ENCODE measurements at regions not wholly inside any gene's neighbourhood (a gene's known extent, or its start where the extent isn't known, plus 50 kb on each side); places are given as distances from the start of the nearest gene placed in this dataset.
A peak's percentile ranks its signal among the peaks of the same experiment; 100 is the strongest.

DNA sequence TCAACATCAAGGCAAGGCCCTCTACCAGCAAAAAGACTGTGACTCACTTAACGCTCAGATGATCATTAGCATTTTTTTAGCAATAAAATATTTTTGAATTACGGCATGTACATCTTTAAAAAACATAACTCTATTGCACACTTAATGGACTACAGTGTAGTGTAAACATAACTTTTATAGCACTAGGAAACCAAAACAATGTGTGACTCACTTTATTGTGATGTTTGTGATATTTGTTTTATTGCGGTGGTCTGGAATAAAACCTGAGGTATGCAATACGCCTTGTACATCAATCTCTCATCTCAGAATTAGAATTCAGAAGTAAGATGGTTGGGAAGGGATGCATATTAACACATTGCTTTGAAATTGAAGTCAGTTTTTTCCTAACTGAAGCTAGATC, 106.9 kb upstream of the PTCH1 start:
- peak; percentile 31 for DNase-seq (ENCODE audit: low read depth, low spot score)

DNA sequence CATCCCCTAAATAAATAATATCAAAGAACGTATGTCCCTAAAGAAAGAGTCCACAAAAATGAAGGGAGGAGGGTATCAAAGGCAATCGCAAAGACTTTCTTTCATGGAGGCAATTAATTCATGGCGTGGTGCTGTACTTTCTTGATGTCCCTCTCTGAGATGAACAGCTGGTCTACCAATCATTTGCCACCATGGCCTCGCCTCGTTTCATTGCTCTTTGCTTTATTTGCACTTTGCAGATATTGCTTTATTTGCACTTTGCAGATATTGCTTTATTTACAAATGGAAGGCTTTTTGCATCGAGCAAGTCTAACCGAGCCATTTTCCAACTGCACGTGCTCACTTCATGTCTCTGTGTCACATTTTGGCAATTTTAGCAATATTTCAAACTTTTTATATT, 104.0 kb upstream of the PTCH1 start:
- no peak for DNase-seq (ENCODE audit: low read depth, low spot score)

DNA sequence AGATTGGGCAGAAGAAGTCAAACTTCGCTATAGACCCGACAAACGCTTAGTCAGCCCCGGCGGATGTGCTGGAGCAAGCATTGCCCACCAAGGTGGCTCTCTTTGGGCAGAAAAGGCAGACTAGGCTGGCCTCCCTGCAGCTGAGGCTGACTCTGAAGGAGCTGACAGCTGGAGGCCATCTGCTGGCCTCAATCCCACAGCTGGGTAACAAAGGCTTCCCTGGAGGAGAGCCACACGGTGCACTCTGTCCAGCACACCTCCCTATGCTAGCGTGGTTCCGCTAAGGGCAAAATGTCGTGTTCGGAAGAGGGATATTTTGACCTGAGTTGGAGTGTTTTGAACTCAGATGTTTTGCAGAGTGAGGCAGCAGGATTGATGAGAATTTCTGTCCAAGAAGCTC, 103.5 kb upstream of the PTCH1 start:
- DNase-seq (ENCODE audit: low read depth, low spot score): no peak

DNA sequence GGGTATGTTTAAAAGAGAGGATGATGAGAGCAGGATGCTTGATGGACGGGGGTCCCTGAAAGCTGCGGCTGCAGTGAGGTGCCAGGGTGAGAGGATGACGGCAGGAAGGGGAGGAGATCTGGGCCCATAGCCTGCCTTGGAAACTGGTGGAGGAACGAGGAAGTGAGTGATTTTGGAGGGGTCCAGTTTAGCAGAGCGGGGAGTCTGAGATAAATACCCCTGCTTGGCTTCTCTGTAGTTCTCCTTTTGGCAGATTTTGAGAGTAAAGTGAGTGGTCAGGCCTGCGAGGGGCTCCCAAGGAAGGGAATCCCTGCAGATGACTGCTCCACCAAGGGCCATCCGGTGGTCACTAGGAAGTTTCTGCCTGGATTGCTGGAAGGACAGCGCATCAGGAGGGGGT, 98.5 kb upstream of the PTCH1 start:
- no peak for DNase-seq (ENCODE audit: low read depth, low spot score)

DNA sequence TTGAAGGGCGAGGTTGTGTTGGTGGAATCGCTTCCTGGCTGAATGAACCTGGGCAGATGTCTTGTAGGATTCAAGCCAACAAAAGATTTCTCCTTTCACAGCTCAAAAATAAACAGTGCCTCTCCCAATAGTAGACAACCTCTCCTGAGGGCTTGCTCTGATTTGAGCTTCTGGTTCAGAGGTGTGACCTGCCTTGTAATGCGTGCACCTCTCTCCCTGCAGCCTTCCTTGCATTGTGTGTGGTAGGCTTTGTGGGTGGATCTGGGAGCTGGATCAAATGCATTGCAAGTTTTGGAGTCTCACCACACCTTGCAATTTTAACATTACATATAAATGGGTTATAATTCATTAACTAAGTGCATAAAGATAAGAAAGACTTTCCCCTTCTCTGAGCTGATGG, 96.9 kb upstream of the PTCH1 start:
- no peak for DNase-seq (ENCODE audit: low read depth, low spot score)

DNA sequence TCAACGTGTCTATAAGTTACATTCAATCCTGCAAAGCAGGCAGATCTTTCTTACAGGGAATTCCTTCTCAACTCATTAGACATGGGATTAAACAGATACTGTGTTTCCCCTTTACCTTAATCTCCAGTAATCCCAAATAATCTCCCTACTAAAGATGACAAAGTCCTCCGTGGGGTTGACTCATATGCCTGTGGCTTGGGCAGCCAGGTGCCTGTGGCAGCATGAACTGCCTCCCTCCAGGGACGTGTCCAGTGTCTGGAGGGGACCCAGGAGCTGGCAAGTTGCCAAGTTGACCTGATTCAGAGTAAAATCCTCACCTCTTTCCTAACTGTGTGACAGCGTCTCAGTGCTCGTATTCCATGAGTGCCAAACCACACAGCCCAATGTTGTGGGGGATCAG, 94.6 kb upstream of the PTCH1 start:
- no peak for DNase-seq (ENCODE audit: low read depth, low spot score)

DNA sequence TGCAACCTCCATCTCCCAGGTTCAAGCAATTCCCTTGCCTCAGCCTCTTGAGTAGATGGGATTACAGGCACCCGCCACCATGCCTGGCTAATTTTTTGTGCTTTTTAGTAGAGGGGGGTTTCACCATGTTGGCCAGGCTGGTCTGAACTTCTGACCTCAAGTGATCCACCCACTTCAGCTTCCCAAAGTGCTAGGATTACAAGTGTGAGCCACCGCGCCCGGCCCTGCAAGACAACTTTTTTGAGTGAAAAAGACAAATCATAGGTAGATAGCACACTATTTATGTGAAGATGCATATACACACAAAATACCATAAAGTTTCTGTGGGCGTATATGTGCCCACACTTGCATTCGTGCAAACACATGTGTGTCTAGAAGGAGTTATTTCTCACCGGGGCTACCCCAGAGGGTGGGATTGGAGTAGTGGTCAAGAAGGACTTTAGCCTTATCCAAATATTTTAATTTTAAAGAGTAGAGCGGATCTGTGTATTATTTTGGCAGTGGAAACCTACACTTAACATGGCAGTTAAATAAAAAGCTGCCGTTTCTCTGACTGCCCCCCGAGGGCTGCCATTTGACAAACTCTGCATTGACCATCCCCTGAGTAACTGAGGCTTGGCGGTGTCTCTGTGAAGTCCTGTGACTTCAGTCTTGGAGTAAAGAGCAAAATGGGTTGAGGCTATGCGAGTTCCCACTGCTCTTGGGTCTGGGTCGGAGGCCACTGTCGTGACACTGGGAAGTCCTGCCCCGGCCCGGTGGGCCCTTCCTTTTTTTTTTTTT, 93.4 kb upstream of the PTCH1 start:
- DNase-seq (ENCODE audit: low read depth, low spot score): no peak

DNA sequence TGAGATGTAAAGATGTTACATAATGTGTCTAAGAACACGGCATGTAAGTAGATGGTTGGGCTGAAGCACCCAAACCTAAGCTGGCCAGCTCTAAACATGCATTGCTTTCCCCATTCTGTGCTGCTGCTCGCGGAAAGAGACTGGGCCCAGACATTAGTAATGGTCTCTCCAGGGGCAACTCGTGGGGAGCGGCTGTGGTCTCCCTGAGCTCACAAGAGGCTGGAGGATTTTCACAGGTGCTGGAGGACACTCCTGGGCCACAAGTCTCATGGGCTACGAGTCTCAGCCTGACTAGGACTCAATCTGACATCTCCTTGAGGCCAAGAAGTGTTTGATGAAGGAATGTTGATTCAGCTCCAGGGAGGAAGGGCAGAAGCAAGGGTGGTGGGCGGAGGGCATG, 92.7 kb upstream of the PTCH1 start:
- no peak for DNase-seq (ENCODE audit: low read depth, low spot score)

DNA sequence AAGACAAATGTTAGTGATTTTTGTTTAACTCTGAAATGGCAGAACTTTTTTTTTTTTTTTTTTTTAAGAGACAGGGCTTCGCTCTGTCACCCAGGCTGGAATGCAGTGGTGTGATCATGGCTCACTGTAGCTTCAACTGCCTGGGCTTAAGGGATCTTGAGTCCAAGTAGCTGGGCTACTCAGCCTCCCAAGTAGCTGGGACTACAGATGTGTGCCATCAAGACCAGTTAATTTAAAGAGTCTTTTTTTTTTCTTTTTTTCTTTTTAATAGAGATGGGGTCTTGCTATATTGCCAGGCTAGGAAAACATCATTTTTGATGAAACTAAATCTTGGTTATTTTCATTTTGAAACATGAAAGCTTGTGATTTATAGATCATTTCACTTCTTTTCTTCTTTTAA, 91.6 kb upstream of the PTCH1 start:
- DNase-seq (ENCODE audit: low read depth, low spot score): no peak

DNA sequence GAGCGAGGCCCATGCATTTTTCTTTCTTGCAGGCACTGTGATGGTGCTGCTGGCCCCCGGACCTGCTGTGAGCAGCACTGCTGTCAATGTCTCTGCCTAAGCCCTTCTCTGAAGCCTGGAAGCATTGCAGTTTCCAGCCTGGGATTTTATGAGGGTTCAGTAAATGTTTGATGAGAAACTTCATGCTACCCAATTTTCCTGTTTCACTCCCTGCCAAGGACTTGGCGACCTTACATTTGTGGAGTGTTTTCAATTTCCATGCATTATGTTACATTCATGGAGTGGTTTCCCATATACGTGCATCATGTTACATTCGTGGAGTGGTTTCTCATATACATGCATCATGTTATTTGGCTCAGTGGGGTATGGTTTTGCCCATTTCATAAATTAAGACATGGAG, 90.7 kb upstream of the PTCH1 start:
- DNase-seq (ENCODE audit: low read depth, low spot score): no peak

DNA sequence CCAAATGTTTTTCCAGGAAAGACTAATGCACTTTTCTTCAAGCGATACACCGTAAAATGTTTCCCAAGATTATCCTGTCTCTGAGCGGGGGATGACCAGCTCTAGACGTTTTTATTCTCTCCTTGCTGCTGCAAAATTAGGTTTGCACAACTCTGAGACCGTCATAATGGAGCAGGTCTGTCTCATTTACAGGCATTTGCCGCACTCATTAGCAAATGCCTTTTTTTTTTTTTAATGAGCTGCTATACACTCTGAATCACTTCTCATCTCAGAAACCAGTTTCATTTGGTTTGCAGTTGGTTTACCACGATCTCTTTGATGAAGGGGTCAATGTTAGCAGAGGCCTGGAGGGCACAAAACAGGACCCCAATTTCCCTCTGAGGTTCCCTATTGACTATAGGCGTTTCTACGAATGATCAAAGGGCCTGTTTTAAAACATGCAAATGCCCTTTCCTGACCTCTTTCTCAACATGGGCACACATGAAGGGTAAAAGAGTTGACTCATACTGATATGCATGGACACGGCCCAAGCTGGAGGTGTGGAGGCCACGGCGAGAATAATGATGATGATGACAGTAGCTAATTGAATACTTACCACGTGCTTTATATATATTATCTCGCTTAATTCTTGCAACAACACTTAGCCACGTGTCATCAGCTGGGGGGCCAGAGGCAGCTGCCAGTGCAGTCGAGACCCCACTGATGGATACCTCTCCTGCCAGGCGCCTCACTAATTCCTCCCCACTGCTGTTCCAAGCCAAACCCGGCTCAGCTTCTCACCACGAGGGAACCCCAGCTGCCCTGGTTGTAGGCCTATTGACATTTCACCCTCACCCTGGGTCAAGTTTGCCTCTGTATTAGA, 89.9 kb upstream of the PTCH1 start:
- peak; percentile 20 for DNase-seq (ENCODE audit: low read depth, low spot score)

DNA sequence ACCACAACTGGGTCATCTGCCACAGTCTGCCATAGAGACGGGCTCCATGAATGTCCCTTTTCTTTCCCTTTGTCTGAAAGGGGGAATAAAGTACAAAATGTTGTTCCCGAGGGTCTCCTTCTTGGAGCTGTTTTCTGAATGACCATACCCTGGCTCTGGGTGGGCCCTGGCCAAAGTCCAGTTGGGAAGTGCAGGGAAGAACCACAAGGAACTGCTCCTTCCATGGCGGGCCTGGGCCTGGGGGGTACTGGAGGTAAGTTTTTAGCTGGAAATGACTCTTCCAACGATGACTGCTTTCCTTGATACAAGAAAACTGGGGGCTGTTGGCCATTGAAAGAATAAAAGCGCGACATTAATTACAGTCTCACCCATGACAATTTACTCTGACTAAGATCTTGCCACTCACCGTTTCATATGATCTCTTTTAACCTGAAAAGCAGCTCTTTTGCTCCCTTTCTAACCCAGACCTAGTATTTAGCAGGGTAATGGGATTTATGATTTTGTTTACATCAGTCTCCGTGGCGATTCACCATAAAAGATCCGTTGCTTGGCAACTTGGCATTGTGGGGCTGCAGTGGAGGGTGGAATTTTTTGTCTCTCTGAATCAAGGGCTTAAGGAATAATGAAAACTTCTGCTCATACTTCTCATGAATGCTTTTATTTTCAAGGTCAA, 89.2 kb upstream of the PTCH1 start:
- DNase-seq (ENCODE audit: low read depth, low spot score): peak; percentile 64

DNA sequence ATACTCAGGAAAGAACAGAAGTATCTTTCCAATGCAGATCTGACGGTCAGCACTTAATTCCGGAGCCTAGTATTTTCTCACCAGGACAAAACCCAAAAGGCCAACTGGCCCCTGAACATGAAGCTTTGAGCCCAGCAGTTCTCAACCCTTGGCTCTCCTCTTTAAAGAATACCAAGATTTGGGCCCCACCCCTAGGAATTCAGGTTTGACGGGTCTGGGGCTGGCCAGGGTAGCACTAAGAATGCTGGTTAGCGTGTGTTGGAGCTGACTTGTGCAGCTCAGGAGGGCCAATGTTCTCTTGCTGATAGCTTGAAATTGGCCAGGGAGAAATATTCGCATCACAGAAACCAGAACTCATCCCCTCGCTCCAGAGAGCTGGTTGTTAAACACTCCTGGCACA, 88.3 kb upstream of the PTCH1 start:
- peak; percentile 45 for DNase-seq (ENCODE audit: low read depth, low spot score)

DNA sequence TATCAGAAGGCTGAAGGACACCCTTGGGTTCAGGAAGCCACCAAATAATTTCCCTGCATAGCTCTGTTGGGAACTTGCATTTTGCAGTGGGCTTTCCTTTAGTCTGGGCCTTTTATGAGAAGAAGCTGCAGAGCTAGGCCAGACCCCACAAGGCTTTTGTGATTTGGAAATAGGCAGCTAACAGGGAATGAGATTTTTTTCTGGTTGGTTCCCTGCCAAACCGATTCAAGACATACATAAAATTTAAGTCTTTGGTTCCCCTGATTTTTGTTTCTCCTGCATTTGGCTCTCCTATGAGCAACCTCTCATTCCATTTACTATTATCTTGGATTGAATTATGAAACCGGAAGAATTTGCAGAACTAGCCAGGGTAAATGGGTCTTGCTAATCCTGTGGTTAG, 81.5 kb upstream of the PTCH1 start:
- peak; percentile 41 for DNase-seq (ENCODE audit: low read depth, low spot score)

DNA sequence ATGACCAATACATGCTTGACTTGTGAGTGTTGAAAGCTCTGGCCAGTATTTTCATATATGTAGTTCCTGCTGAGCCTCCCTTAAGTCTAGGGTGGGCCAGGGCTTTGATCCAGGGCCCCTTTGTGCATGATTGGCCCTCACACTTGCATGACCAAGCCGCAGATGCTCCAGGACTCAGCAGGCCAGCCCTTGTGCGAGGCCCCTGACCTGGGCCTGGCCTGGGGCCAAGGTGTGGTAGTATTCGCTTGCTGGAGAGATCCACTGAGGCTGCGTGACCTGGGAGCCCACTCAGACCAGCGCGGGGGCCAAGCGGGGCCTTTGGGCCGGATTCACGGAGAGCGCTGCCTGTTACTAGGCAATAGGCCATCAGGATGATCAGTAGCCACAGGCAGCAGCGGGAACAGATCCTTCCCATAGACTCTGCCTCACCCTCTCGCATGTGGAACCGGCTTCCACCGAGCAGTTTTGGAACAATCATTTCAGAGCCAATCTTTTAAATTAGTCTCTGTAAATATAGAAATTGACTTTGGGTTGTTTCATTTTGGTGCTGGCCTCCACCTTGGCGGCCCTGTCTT, 79.0 kb upstream of the PTCH1 start:
- DNase-seq (ENCODE audit: low read depth, low spot score): no peak

DNA sequence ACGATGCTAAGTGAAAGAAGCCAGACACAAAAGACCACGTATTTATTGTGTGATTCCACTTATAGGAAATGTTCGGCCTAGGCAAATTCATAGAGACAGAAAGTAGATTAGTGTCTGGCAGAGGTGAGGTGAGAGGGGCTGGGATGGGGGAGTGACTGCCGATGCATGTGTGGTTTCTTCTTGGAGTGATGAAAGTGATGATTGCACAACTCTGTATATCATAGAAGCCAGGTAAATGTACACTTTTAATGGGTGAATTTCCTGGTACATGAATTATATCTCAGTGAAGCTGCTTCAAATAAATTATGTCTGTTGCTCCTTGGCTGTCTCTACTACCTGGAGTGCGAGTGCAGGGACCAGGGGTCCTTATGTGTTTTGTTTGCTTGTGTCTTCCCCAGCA, 76.2 kb upstream of the PTCH1 start:
- no peak for DNase-seq (ENCODE audit: low read depth, low spot score)

DNA sequence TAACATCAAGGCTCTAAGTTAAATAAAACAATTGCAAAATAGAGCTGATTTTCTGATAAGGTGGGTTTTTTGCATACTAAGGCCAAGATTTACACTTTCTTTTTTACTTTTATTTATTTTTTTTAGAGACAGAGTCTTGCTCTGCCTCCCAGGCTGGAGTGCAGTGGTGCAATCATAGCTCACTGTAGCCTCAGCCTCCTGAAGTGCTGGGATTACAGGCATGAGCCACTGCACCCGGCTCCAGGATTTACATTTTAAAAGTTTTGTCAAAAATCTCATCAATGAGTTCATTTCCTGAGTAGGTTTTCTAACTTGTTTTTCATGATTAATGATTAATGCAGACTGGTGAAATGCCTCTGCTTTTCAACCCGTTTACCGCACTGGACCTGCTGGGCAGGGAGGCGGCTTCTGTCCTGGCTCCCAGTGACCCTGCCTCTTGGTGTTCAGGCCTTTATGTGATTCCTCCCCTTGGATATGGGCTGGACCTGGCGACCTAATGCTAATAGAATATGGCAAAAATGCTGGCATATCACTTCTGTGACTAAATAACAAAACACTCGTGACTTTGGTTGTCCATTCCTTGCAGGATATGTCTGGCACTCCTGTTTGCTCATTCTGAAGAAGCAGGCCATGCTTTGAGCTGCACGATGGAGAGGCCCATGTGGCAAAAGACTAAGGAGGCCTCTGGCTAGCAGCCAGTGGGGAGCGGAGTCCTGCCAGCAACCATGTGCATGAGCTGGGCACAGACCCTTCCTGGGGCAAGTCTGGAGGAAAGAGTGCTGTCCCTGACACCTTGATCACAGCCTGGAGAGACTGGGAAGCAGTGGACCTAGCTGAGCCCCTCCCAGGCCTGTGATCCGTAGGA, 72.2 kb upstream of the PTCH1 start:
- no peak for DNase-seq (ENCODE audit: low read depth, low spot score)

DNA sequence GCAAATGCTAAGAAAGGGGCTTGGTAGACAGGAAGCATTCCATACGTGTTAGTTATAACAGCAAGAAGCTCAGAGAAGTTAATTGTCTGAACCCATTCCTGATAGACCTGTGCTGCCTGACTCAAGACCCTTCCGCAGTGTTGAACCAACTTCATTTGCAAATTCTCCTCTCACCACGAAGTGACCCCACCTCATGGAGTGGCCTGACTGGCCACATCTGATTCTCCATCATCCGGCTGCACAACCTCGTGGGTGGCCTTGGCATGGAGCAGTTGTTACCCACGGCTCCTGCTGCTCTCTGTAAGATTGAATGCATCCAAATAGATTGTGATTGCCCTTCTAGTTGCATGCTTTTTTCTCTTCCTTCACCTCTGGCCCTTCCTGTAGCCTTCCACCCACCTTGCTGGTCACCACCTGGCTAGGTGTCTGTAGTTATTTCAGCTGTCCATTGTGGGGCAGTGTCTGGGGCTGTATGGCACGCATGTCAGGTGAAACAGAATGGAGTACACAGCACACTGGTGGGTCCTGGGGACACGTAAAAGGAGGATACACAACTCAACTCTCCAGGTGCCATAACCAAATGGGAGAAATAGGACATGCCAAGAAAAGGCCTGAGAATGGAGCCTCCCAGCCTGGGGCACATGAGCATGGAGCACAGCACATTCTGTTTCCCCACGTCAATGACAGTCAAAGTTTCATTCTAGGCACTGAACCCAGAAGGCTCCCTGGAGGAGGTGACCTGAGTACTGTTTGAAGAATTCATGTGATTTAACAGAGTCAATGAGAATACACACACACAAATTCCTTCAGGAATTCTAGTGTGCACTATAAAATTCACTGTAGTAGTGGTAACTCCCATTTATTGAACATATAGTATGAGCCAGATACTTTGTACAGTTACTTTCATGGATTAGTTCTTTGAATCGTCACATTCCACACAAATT, 70.5 kb upstream of the PTCH1 start:
- no peak for DNase-seq (ENCODE audit: low read depth, low spot score)

DNA sequence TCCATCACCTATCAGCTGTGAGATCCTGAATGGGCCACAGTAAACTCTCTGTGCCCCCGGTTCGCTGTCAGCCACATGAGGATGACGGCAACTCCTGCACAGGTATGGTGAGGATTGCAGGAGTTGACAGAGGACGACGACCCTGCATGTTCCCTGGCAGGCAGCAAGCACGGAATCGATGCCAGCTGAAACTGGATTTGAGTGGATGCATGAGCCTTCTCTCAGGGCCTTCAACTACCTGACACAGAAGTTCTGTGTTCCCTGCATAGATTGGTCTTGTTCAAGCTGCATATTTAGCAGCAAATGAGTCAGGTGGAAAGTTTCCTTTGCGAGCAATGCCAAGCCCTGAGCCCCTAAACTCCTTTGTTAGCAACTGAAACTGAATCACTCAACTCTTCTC, 69.6 kb upstream of the PTCH1 start:
- peak; percentile 39 for DNase-seq (ENCODE audit: low read depth, low spot score)

DNA sequence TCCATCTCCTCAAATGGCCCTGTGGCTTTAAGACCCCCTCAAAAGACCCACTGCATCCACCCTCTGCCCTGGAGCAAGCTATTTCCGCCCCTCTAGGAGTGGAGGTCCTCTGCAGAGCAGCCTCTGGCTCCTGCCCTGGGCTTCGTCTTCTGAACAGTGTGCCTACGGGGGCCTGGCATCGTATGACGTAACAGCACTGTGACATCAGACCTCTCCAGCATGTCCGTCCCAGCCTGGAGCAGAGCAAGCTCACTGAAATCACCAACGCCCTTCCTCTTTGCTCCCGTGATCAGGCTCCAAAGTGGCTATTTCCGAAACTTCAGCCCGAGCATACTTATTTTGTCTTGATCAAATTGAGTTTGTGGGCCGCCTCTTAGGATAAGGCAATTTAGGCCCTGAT, 69.1 kb upstream of the PTCH1 start:
- DNase-seq (ENCODE audit: low read depth, low spot score): no peak

Measured in astrocyte of the hippocampus (primary cell).